ENCODE measurements at regions not wholly inside any gene's neighbourhood (a gene's known extent, or its start where the extent isn't known, plus 50 kb on each side); places are given as distances from the start of the nearest gene placed in this dataset.

DNA sequence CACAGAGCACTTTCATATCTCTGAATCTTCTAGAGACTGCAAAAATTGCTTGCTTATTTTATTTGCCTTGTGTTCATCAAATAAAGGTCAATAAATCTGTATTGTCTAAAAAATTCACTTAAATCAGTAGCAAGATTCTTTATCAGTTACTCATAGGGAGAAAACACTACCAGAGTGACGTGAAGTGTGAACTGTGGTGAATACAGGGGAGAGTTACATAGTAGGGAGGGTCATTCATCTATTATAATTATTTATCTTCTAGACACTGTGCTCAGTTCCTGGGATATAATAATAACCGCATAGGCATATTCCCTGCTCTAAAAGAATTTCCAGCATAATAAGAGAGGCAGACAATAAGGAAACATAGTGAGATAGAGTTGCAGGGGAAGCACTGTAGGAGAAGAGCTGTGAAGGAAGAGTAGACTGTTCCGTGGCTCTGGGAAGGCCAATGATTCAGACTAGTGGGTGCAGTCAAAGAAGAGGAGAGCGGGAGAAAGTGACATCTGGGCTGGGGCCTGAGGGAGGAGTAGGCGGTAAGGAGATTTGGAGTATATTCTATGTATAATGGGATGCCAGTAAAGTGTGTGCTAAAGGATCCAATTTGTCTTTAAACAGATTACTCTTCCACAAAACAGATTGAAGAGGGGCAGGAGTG is 84.0 kb upstream of the TDRD3 start:
- TF ChIP-seq CEBPB (IDR thresholded peaks at IDR 0.05) (no peak), ZFP36 (IDR thresholded peaks at IDR 0.05; ENCODE audit: borderline replicate concordance, partially characterized antibody) (no peak), POLR2A (IDR thresholded peaks at IDR 0.05; ENCODE audit: low read length) (no peak), HDAC2 (IDR thresholded peaks at IDR 0.05) (no peak), RARB (CRISPR knock-in tag; IDR thresholded peaks at IDR 0.05) (no peak), CBX8 (IDR thresholded peaks at IDR 0.05) (no peak), HEYL (CRISPR knock-in tag; IDR thresholded peaks at IDR 0.05) (no peak), SMC3 (IDR thresholded peaks at IDR 0.05) (no peak), CBX2 (IDR thresholded peaks at IDR 0.05; ENCODE audit: borderline replicate concordance, low read depth) (no peak), TP53 (CRISPR knock-in tag; IDR thresholded peaks at IDR 0.05) (no peak)
- TF ChIP-seq, protein P1, sequence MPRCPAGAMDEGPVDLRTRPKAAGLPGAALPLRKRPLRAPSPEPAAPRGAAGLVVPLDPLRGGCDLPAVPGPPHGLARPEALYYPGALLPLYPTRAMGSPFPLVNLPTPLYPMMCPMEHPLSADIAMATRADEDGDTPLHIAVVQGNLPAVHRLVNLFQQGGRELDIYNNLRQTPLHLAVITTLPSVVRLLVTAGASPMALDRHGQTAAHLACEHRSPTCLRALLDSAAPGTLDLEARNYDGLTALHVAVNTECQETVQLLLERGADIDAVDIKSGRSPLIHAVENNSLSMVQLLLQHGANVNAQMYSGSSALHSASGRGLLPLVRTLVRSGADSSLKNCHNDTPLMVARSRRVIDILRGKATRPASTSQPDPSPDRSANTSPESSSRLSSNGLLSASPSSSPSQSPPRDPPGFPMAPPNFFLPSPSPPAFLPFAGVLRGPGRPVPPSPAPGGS (IDR thresholded peaks at IDR 0.05) = no peak
- TF ChIP-seq, protein P2, sequence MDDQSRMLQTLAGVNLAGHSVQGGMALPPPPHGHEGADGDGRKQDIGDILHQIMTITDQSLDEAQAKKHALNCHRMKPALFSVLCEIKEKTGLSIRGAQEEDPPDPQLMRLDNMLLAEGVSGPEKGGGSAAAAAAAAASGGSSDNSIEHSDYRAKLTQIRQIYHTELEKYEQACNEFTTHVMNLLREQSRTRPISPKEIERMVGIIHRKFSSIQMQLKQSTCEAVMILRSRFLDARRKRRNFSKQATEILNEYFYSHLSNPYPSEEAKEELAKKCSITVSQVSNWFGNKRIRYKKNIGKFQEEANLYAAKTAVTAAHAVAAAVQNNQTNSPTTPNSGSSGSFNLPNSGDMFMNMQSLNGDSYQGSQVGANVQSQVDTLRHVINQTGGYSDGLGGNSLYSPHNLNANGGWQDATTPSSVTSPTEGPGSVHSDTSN (IDR thresholded peaks at IDR 0.05) = no peak
- TF ChIP-seq, protein P3, sequence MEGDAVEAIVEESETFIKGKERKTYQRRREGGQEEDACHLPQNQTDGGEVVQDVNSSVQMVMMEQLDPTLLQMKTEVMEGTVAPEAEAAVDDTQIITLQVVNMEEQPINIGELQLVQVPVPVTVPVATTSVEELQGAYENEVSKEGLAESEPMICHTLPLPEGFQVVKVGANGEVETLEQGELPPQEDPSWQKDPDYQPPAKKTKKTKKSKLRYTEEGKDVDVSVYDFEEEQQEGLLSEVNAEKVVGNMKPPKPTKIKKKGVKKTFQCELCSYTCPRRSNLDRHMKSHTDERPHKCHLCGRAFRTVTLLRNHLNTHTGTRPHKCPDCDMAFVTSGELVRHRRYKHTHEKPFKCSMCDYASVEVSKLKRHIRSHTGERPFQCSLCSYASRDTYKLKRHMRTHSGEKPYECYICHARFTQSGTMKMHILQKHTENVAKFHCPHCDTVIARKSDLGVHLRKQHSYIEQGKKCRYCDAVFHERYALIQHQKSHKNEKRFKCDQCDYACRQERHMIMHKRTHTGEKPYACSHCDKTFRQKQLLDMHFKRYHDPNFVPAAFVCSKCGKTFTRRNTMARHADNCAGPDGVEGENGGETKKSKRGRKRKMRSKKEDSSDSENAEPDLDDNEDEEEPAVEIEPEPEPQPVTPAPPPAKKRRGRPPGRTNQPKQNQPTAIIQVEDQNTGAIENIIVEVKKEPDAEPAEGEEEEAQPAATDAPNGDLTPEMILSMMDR (IDR thresholded peaks at IDR 0.05) = no peak
- TF ChIP-seq, protein P4, sequence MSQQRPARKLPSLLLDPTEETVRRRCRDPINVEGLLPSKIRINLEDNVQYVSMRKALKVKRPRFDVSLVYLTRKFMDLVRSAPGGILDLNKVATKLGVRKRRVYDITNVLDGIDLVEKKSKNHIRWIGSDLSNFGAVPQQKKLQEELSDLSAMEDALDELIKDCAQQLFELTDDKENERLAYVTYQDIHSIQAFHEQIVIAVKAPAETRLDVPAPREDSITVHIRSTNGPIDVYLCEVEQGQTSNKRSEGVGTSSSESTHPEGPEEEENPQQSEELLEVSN (IDR thresholded peaks at IDR 0.05; ENCODE audit: borderline replicate concordance, low read depth) = no peak
- WGBS (ENCODE audit: missing lambda C conversion rate) = 42% methylated on average over 5 of the region's 5 CpGs
- no peak for FAIRE-seq
- H3K9me3 ChIP-seq = no peaks in the 10 kb centered on the region
- POLR2A ChIA-PET = interaction anchor here (0.6 kb wide), 1 partner anchor 621 kb away, joined by 4 read pairs; no protein-coding TSS in a partner anchor
- DNase-seq (ENCODE audit: low read depth in 1 of 2, low spot score in 1 of 2) = no peak
- H3K27ac ChIP-seq = no peak overlapping the region
- no peaks in the 10 kb centered on the region for H3K4me1 ChIP-seq
- H3K4me3 ChIP-seq = no peak overlapping the region
- no peak overlapping the region for H3K4me2 ChIP-seq
- ATAC-seq = no peak
- CTCF ChIA-PET = no interaction called here

DNA sequence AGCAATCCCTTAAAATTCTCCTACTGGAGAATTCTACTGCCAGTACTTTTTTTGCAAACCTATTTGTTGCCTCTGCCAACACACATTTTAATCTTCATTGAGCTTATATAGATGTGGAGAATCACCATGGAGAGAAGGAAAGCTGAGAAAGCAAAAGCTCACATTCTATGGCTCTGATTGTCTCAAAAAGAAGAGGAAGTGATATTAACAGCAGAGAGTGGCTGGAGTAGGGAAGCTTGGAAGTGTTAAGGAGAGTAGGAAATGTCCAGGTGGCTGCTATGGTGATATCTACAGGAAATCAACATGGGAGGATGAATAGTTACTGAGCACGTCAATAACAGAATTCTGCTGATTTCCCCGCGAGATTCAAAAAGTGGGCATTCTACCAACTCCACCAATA is 78.8 kb upstream of the TDRD3 start:
- no peak for FAIRE-seq
- H3K4me3 ChIP-seq = no peak overlapping the region
- H3K9me3 ChIP-seq = no peaks in the 10 kb centered on the region
- H3K27ac ChIP-seq = no peak overlapping the region
- POLR2A ChIA-PET = no interaction called here
- DNase-seq (ENCODE audit: low read depth in 1 of 2, low spot score in 1 of 2) = no peak
- TF ChIP-seq RNF2 (IDR thresholded peaks at IDR 0.05; ENCODE audit: borderline replicate concordance, low read depth) (no peak), TP53 (CRISPR knock-in tag; IDR thresholded peaks at IDR 0.05) (no peak), MAZ (IDR thresholded peaks at IDR 0.05; ENCODE audit: borderline replicate concordance, low read depth, low read length) (no peak), NFE2L2 (conservative IDR thresholded peaks at IDR 0.05; ENCODE audit: low read length) (no peak), CBX2 (IDR thresholded peaks at IDR 0.05; ENCODE audit: borderline replicate concordance, low read depth) (no peak)
- no peaks in the 10 kb centered on the region for H3K4me1 ChIP-seq
- 88% methylated on average over 3 of the region's 3 CpGs for WGBS (ENCODE audit: missing lambda C conversion rate)
- no peak overlapping the region for H3K4me2 ChIP-seq
- CTCF ChIA-PET = no interaction called here
- ATAC-seq = no peak

DNA sequence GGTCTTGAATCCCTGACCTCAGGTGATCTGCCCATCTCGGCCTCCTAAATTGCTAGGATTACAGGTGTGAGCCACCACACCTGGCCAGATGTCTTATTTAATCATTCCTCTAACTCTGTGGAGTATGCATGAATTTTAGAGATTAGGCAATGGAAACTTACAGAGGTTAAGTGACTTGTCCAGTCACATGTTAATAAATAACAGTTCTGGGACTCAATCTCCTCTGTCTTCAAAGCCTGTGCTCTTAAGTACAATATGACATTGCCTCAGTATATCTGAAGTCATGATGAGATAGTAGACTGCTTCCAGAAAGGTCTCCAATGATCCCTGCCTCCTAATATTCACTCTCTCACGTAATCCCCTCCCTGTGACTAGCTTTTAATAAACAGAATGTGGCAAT is 72.9 kb upstream of the TDRD3 start:
- H3K4me2 ChIP-seq = no peak overlapping the region
- DNase-seq (ENCODE audit: low read depth in 1 of 2, low spot score in 1 of 2) = no peak
- WGBS (ENCODE audit: missing lambda C conversion rate) = 44% methylated on average over 2 of the region's 2 CpGs
- FAIRE-seq = no peak
- TF ChIP-seq HOXA7 (CRISPR knock-in tag; IDR thresholded peaks at IDR 0.05) = no peak
- no peak for TF ChIP-seq MAFK (IDR thresholded peaks at IDR 0.05; ENCODE audit: partially characterized antibody)
- no peak for TF ChIP-seq CBX2 (IDR thresholded peaks at IDR 0.05; ENCODE audit: borderline replicate concordance, low read depth)
- TF ChIP-seq RARB (CRISPR knock-in tag; IDR thresholded peaks at IDR 0.05) = no peak
- no peak for TF ChIP-seq RNF2 (IDR thresholded peaks at IDR 0.05; ENCODE audit: borderline replicate concordance, low read depth)
- TF ChIP-seq PHF8 (IDR thresholded peaks at IDR 0.05; ENCODE audit: borderline replicate concordance, low read depth) = no peak
- TF ChIP-seq, protein P5, sequence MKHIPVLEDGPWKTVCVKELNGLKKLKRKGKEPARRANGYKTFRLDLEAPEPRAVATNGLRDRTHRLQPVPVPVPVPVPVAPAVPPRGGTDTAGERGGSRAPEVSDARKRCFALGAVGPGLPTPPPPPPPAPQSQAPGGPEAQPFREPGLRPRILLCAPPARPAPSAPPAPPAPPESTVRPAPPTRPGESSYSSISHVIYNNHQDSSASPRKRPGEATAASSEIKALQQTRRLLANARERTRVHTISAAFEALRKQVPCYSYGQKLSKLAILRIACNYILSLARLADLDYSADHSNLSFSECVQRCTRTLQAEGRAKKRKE (CRISPR knock-in tag; IDR thresholded peaks at IDR 0.05; ENCODE audit: low read depth) = no peak
- TF ChIP-seq HOXB13 (CRISPR knock-in tag; IDR thresholded peaks at IDR 0.05; ENCODE audit: low read depth) = no peak
- TF ChIP-seq, protein P6, sequence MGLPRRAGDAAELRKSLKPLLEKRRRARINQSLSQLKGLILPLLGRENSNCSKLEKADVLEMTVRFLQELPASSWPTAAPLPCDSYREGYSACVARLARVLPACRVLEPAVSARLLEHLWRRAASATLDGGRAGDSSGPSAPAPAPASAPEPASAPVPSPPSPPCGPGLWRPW (IDR thresholded peaks at IDR 0.05) = no peak
- TF ChIP-seq NR3C1 (IDR thresholded peaks at IDR 0.05) = no peak
- TF ChIP-seq ESRRA (IDR thresholded peaks at IDR 0.05; ENCODE audit: borderline replicate concordance, low read length) = no peak
- TF ChIP-seq FOSB (CRISPR knock-in tag; IDR thresholded peaks at IDR 0.05) = no peak
- TF ChIP-seq EHMT2 (IDR thresholded peaks at IDR 0.05; ENCODE audit: low read depth) = no peak
- no peak for TF ChIP-seq TFCP2L1 (CRISPR knock-in tag; IDR thresholded peaks at IDR 0.05)
- H3K9me3 ChIP-seq = no peaks in the 10 kb centered on the region
- no peak for ATAC-seq
- ChIA-PET CTCF (no interaction called here), POLR2A (no interaction called here)
- H3K4me1 ChIP-seq = no peaks in the 10 kb centered on the region
- no peak overlapping the region for H3K4me3 ChIP-seq
- no peak overlapping the region for H3K27ac ChIP-seq

Data from A549 (cell line).